ENCODE measurements at regions not wholly inside any gene's neighbourhood (a gene's known extent, or its start where the extent isn't known, plus 50 kb on each side); places are given as distances from the start of the nearest gene placed in this dataset.

DNA sequence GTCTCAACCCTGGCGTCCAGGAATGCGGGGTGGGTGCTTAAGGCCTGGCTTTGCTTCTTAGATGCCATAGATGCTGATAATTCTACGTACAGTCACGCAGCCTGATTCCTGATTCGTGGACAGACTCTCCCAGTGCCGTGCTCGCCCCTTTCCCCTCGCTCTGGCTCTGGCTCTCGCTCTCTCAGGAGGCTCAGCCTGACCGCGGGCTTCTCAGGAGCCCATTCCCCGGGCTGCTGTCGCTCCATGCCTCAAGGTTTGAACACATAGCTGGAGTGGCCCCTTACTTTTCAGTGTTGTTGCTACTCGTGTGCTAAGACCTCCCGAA is 59.2 kb upstream of the ZC4H2 start:
- H2AFZ ChIP-seq (ENCODE audit: low read length) = peak overlapping the region; percentile 70; the same call in 1 of the 2 replicates

DNA sequence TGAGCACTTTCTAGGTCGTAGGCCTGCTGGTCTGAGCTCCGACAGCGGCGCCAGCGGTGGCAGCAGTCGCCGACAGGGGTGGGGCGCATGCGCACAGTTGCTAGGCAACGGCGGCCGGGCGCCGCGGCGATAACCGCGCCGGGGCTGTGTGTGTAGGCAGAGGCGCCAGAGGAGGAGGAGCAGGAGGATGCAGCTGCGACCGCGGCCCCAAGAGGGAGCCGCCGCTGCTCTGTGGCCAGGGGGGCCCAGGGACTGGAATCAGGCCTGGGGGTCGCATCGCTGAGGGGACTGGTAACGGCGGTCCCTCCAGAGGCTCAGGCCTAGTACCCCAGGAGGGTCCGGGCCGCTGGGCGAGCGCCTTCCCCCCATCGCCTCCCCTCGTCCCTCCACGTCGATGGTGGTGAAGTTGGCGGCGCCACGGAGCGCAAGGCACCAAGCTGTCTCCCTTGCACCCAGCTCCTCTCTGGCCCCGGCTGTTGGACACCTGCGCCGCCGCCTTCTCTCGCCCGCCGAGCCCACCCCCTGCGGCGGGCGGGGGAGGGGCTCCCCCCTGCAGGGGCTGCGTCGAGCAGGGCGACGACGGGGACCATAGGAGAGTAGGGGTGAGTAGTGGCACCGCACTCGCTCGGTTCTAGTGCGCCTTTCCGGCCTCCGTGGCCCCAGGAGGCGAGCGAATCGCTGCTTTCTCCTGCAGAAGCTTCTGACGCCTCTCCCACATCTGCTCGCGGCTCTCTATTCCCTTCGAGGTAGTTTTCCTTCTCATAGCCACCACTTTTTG is 58.6 kb upstream of the ZC4H2 start, which contains the start of gene ZC3H12B:
TSS of gene ZC3H12B (plus strand) at position 159 of the 778 bp plus-strand sequence.
- peak within 1 kb of the TSS; percentile 76 for H3K4me2 ChIP-seq (ENCODE audit: low read length)
- no peaks in the 10 kb centered on the region for H4K20me1 ChIP-seq (ENCODE audit: insufficient read depth, low read length)
- no peaks in the 10 kb centered on the region for H3K9me2 ChIP-seq (ENCODE audit: low read depth, low read length)
- peak within 1 kb of the TSS; percentile 70; the same call in 1 of the 2 replicates for H2AFZ ChIP-seq (ENCODE audit: low read length)
- H3K27me3 ChIP-seq (ENCODE audit: insufficient read depth, low read length) = no peaks in the 10 kb centered on the region
- H3K36me3 ChIP-seq (ENCODE audit: insufficient read depth, low read length) = no peaks in the 10 kb centered on the region
- H3K9ac ChIP-seq (ENCODE audit: low read length) = peak within 1 kb of the TSS; percentile 63
- no peaks in the 10 kb centered on the region for H3K79me2 ChIP-seq (ENCODE audit: insufficient read depth, low read length)
- TF ChIP-seq, protein P1, sequence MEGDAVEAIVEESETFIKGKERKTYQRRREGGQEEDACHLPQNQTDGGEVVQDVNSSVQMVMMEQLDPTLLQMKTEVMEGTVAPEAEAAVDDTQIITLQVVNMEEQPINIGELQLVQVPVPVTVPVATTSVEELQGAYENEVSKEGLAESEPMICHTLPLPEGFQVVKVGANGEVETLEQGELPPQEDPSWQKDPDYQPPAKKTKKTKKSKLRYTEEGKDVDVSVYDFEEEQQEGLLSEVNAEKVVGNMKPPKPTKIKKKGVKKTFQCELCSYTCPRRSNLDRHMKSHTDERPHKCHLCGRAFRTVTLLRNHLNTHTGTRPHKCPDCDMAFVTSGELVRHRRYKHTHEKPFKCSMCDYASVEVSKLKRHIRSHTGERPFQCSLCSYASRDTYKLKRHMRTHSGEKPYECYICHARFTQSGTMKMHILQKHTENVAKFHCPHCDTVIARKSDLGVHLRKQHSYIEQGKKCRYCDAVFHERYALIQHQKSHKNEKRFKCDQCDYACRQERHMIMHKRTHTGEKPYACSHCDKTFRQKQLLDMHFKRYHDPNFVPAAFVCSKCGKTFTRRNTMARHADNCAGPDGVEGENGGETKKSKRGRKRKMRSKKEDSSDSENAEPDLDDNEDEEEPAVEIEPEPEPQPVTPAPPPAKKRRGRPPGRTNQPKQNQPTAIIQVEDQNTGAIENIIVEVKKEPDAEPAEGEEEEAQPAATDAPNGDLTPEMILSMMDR (IDR thresholded peaks at IDR 0.05; ENCODE audit: low read length) = peak; percentile 43; the same call in 1 of the 2 replicates
- no peak for TF ChIP-seq EZH2 (IDR thresholded peaks at IDR 0.05; ENCODE audit: borderline replicate concordance, low read length)
- H3K4me1 ChIP-seq (ENCODE audit: insufficient read depth, low read length, severe bottlenecking) = no peaks in the 10 kb centered on the region
- H3K9me3 ChIP-seq (ENCODE audit: low read length) = no peaks in the 10 kb centered on the region
- H3K27ac ChIP-seq (ENCODE audit: low read depth, low read length, poor library complexity, severe bottlenecking) = no peak within 1 kb of the TSS
- H3K4me3 ChIP-seq (ENCODE audit: low read depth, low read length, poor library complexity, severe bottlenecking) = peak within 1 kb of the TSS; percentile 66
- H3F3A ChIP-seq (ENCODE audit: insufficient read depth, low read length) = no peaks in the 10 kb centered on the region

More for the DNA sequence above, 59.2 kb upstream of the ZC4H2 start:
- H4K20me1 ChIP-seq (ENCODE audit: insufficient read depth, low read length) = no peaks in the 10 kb centered on the region
- no peaks in the 10 kb centered on the region for H3K9me2 ChIP-seq (ENCODE audit: low read depth, low read length)
- peak overlapping the region; percentile 66 for H3K4me3 ChIP-seq (ENCODE audit: low read depth, low read length, poor library complexity, severe bottlenecking)
- no peak overlapping the region for H3K27ac ChIP-seq (ENCODE audit: low read depth, low read length, poor library complexity, severe bottlenecking)
- no peaks in the 10 kb centered on the region for H3F3A ChIP-seq (ENCODE audit: insufficient read depth, low read length)
- H3K27me3 ChIP-seq (ENCODE audit: insufficient read depth, low read length) = no peaks in the 10 kb centered on the region
- H3K36me3 ChIP-seq (ENCODE audit: insufficient read depth, low read length) = no peaks in the 10 kb centered on the region
- peak overlapping the region; percentile 76 for H3K4me2 ChIP-seq (ENCODE audit: low read length)
- H3K4me1 ChIP-seq (ENCODE audit: insufficient read depth, low read length, severe bottlenecking) = no peaks in the 10 kb centered on the region
- H3K9ac ChIP-seq (ENCODE audit: low read length) = peak overlapping the region; percentile 63
- no peak for TF ChIP-seq EZH2 (IDR thresholded peaks at IDR 0.05; ENCODE audit: borderline replicate concordance, low read length)
- TF ChIP-seq, protein P1 (IDR thresholded peaks at IDR 0.05; ENCODE audit: low read length) = no peak
- no peaks in the 10 kb centered on the region for H3K79me2 ChIP-seq (ENCODE audit: insufficient read depth, low read length)
- no peaks in the 10 kb centered on the region for H3K9me3 ChIP-seq (ENCODE audit: low read length)

DNA sequence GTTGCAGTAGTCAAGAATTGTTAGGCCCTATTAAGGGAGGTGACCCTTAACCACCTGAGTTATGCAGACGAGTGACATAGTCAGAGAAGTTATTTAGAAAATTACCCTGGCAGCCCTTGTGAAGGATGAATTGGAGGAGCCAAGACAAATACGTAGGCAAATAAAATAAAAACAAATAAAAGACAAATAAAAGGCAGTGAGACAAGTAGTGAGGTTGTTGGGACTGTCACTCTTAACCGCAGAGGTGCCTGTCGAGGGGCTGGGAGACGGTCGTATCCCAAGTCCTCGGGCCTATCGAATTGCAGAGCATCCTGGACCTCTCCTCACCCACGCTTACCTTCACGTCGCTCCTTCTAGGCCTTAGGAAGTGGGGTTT is 58.0 kb upstream of the ZC4H2 start:
- TF ChIP-seq, protein P1 (IDR thresholded peaks at IDR 0.05; ENCODE audit: low read length) = no peak
- TF ChIP-seq EZH2 (IDR thresholded peaks at IDR 0.05; ENCODE audit: borderline replicate concordance, low read length) = no peak
- Histone ChIP-seq H4K20me1 (ENCODE audit: insufficient read depth, low read length) (no peaks in the 10 kb centered on the region), H3K79me2 (ENCODE audit: insufficient read depth, low read length) (no peaks in the 10 kb centered on the region), H3K4me2 (ENCODE audit: low read length) (peak overlapping the region; percentile 76), H3K4me3 (ENCODE audit: low read depth, low read length, poor library complexity, severe bottlenecking) (peak overlapping the region; percentile 66), H3K27me3 (ENCODE audit: insufficient read depth, low read length) (no peaks in the 10 kb centered on the region), H3K4me1 (ENCODE audit: insufficient read depth, low read length, severe bottlenecking) (no peaks in the 10 kb centered on the region), H2AFZ (ENCODE audit: low read length) (peak overlapping the region; percentile 70; the same call in 1 of the 2 replicates), H3F3A (ENCODE audit: insufficient read depth, low read length) (no peaks in the 10 kb centered on the region), H3K36me3 (ENCODE audit: insufficient read depth, low read length) (no peaks in the 10 kb centered on the region), H3K9ac (ENCODE audit: low read length) (peak overlapping the region; percentile 63; the same call in 1 of the 2 replicates), H3K9me3 (ENCODE audit: low read length) (no peaks in the 10 kb centered on the region), H3K9me2 (ENCODE audit: low read depth, low read length) (no peaks in the 10 kb centered on the region), H3K27ac (ENCODE audit: low read depth, low read length, poor library complexity, severe bottlenecking) (no peak overlapping the region)
